Vagina (tissue), 2 donors: ENCODE measurements at regions not wholly inside any gene's neighbourhood (a gene's known extent, or its start where the extent isn't known, plus 50 kb on each side); places are given as distances from the start of the nearest gene placed in this dataset.

Source experiments
- DNase-seq, 2 donors: peaks; one replicate each; pipeline ENCODE4 v3.0.0-alpha.2; 2017; ENCODE audit errors: extremely low spot score in 2 of 2
- H3K27ac ChIP-seq: fragments of 200-600 bp; sonication (generic); one replicate; pipeline ENCODE4 v1.5.1; 2019
- H3K27me3 ChIP-seq: fragments of 200-600 bp; sonication (generic); one replicate; pipeline ENCODE4 v1.5.1; 2019
- H3K36me3 ChIP-seq, 2 donors: fragments of 200-600 bp; sonication (generic); one replicate each; pipeline ENCODE4 v1.5.1; 2017 to 2019
- H3K4me1 ChIP-seq: fragments of 200-600 bp; sonication (generic); one replicate; pipeline ENCODE4 v1.5.1; 2019
- H3K4me3 ChIP-seq, 2 donors: fragments of 200-600 bp; sonication (generic); 1 replicate in 1 of 2; 2 replicates in 1 of 2; pipeline ENCODE4 v1.5.1; 2016 to 2019
- H3K9me3 ChIP-seq: fragments of 200-600 bp; sonication (generic); one replicate; pipeline ENCODE4 v1.5.1; 2019
- CTCF ChIP-seq, 3 experiments: fragments of 450-650 bp in 2 of 3; fragments of 200-600 bp in 1 of 3; sonication (generic) in 1 of 3; IDR thresholded peaks; one replicate each; pipeline ENCODE4 v1.5.1; 2017 to 2019; ENCODE audit warnings: antibody characterized with exemption in 3 of 3, mild to moderate bottlenecking in 2 of 3, moderate library complexity in 2 of 3
- POLR2A ChIP-seq, 2 donors: fragments of 450-650 bp; IDR thresholded peaks; one replicate each; pipeline ENCODE4 v1.6.1; 2017; ENCODE audit warnings: antibody characterized with exemption in 2 of 2, mild to moderate bottlenecking in 2 of 2, moderate library complexity in 2 of 2
- POLR2AphosphoS5 ChIP-seq, 2 donors: sonication (generic); formaldehyde crosslinking; IDR thresholded peaks; one replicate each; pipeline ENCODE4 v1.9.0; 2017; ENCODE audit warnings: antibody characterized with exemption in 2 of 2, mild to moderate bottlenecking in 2 of 2, low read depth in 1 of 2; ENCODE audit not compliant: insufficient read depth in 1 of 2
- intact Hi-C: fragments of 100-400 bp; cut with DNase I; formaldehyde crosslinking; loops from one replicate; pipeline ENCODE4 v1.15.1; 2023

- no peaks in the 10 kb centered on the region for H3K4me1 ChIP-seq
- no peak overlapping the region for H3K4me3 ChIP-seq
- no peak overlapping the region for H3K27ac ChIP-seq
- no peak for DNase-seq
- H3K27me3 ChIP-seq: no peaks in the 10 kb centered on the region
- no peaks in the 10 kb centered on the region for H3K9me3 ChIP-seq
- no peaks in the 10 kb centered on the region for H3K36me3 ChIP-seq
- TF ChIP-seq CTCF (IDR thresholded peaks at IDR 0.05): no peak
- intact Hi-C loops: no loop called here
Measured at GRCh38 chr6:147861696-147862095, 353.2 kb downstream of the SAMD5 start.

- H3K27me3 ChIP-seq: no peaks in the 10 kb centered on the region
- intact Hi-C loops: no loop called here
- TF ChIP-seq CTCF (IDR thresholded peaks at IDR 0.05): no peak
- no peak for TF ChIP-seq POLR2A (IDR thresholded peaks at IDR 0.05)
- TF ChIP-seq POLR2AphosphoS5 (IDR thresholded peaks at IDR 0.05; ENCODE audit: insufficient read depth in 1 of 2, low read depth in 1 of 2): no peak
Measured at GRCh38 chr6:147867433-147868226, 359.1 kb downstream of the SAMD5 start.

GRCh38 chr6:147868427-147869190, 360.1 kb downstream of the SAMD5 start:
- no peak overlapping the region for H3K4me3 ChIP-seq
- H3K27ac ChIP-seq: no peak overlapping the region
- no peaks in the 10 kb centered on the region for H3K36me3 ChIP-seq
- TF ChIP-seq POLR2A (IDR thresholded peaks at IDR 0.05) (no peak), CTCF (IDR thresholded peaks at IDR 0.05) (no peak), POLR2AphosphoS5 (IDR thresholded peaks at IDR 0.05; ENCODE audit: insufficient read depth in 1 of 2, low read depth in 1 of 2) (no peak)
- intact Hi-C loops: no loop called here
- H3K4me1 ChIP-seq: no peaks in the 10 kb centered on the region
- no peaks in the 10 kb centered on the region for H3K27me3 ChIP-seq
- no peak for DNase-seq
- H3K9me3 ChIP-seq: no peaks in the 10 kb centered on the region

More at GRCh38 chr6:147867433-147868226, 359.1 kb downstream of the SAMD5 start:
- Histone ChIP-seq H3K4me3 (no peak overlapping the region), H3K36me3 (no peaks in the 10 kb centered on the region), H3K27ac (no peak overlapping the region), H3K4me1 (no peaks in the 10 kb centered on the region), H3K9me3 (no peaks in the 10 kb centered on the region)
- DNase-seq: no peak

GRCh38 chr6:147869201-147869600, 360.7 kb downstream of the SAMD5 start:
- no peaks in the 10 kb centered on the region for H3K4me1 ChIP-seq
- no peak overlapping the region for H3K4me3 ChIP-seq
- no peaks in the 10 kb centered on the region for H3K36me3 ChIP-seq
- no peak overlapping the region for H3K27ac ChIP-seq
- DNase-seq: no peak
- TF ChIP-seq POLR2A (IDR thresholded peaks at IDR 0.05) (no peak), POLR2AphosphoS5 (IDR thresholded peaks at IDR 0.05; ENCODE audit: insufficient read depth in 1 of 2, low read depth in 1 of 2) (no peak), CTCF (IDR thresholded peaks at IDR 0.05) (no peak)
- intact Hi-C loops: no loop called here
- H3K9me3 ChIP-seq: no peaks in the 10 kb centered on the region
- no peaks in the 10 kb centered on the region for H3K27me3 ChIP-seq

- Histone ChIP-seq H3K4me1 (no peaks in the 10 kb centered on the region), H3K4me3 (no peak overlapping the region), H3K9me3 (no peaks in the 10 kb centered on the region), H3K27me3 (no peaks in the 10 kb centered on the region), H3K36me3 (no peaks in the 10 kb centered on the region), H3K27ac (no peak overlapping the region)
- no peak for DNase-seq
- intact Hi-C loops: no loop called here
- TF ChIP-seq POLR2A (IDR thresholded peaks at IDR 0.05) (no peak), POLR2AphosphoS5 (IDR thresholded peaks at IDR 0.05; ENCODE audit: insufficient read depth in 1 of 2, low read depth in 1 of 2) (no peak), CTCF (IDR thresholded peaks at IDR 0.05) (no peak)
Measured at GRCh38 chr6:147869869-147870268, 361.4 kb downstream of the SAMD5 start.
